Stomach (tissue), 4 donors: ENCODE measurements at regions not wholly inside any gene's neighbourhood (a gene's known extent, or its start where the extent isn't known, plus 50 kb on each side); places are given as distances from the start of the nearest gene placed in this dataset.

ENCODE experiments used
- CTCF ChIP-seq, 7 experiments: fragments of 450-650 bp in 4 of 7; fragments of 200-600 bp in 3 of 7; sonication (generic) in 3 of 7; IDR thresholded peaks; one replicate each; pipeline ENCODE4 v1.5.1; 2016 to 2019; ENCODE audit warnings: antibody characterized with exemption in 7 of 7, control low read depth in 2 of 7, mild to moderate bottlenecking in 1 of 7
- EP300 ChIP-seq: sonication (generic); formaldehyde crosslinking; IDR thresholded peaks from one replicate; pipeline ENCODE4 v1.6.1; 2017; ENCODE audit warnings: antibody characterized with exemption
- POLR2AphosphoS5 ChIP-seq, 3 donors: sonication (generic); formaldehyde crosslinking; IDR thresholded peaks; one replicate each; pipeline ENCODE4 v1.6.1; 2016; ENCODE audit warnings: antibody characterized with exemption in 3 of 3

- TF ChIP-seq CTCF (IDR thresholded peaks at IDR 0.05): no peak
- TF ChIP-seq EP300: no peak
- no peak for TF ChIP-seq POLR2AphosphoS5 (IDR thresholded peaks at IDR 0.05)
These were observed 103.3 kb downstream of the DIRAS3 start for GRCh38 chr1:67947114-67947513.
